Psoas muscle (tissue), 7 donors: ENCODE measurements at regions not wholly inside any gene's neighbourhood (a gene's known extent, or its start where the extent isn't known, plus 50 kb on each side); places are given as distances from the start of the nearest gene placed in this dataset.

Experiments
- ATAC-seq, 4 donors: fragments of 200-7000 bp; cut with Tn5 transposase; one replicate each; pipeline ENCODE4 v1.9.1; 2020; ENCODE audit warnings: moderate library complexity in 3 of 4, mild to moderate bottlenecking in 2 of 4
- DNase-seq, 2 donors: peaks; one replicate each; pipeline ENCODE4 v3.0.0-alpha.2; 2020
- H3K27ac ChIP-seq: fragments of 200-600 bp; one replicate; pipeline ENCODE4 v1.8.0; 2022
- H3K27me3 ChIP-seq, 3 donors: fragments of 200-600 bp in 1 of 3; one replicate each; pipeline versions ENCODE4 v1.6.1 to v1.8.0; 2013 to 2022; ENCODE audit warnings: low read length in 2 of 3, mild to moderate bottlenecking in 2 of 3, moderate library complexity in 1 of 3; ENCODE audit not compliant: insufficient read depth in 3 of 3
- H3K36me3 ChIP-seq, 2 donors: fragments of 200-600 bp in 1 of 2; one replicate each; pipeline versions ENCODE4 v1.6.1 to v1.8.0; 2013 to 2022; ENCODE audit warnings: low read depth in 1 of 2, mild to moderate bottlenecking in 1 of 2, moderate library complexity in 1 of 2; ENCODE audit not compliant: insufficient read depth in 1 of 2
- H3K4me1 ChIP-seq: fragments of 200-600 bp; one replicate; pipeline ENCODE4 v1.8.0; 2022
- H3K4me3 ChIP-seq: fragments of 200-600 bp; one replicate; pipeline ENCODE4 v1.8.0; 2022; ENCODE audit warnings: mild to moderate bottlenecking
- H3K9me3 ChIP-seq: fragments of 200-600 bp; one replicate; pipeline ENCODE4 v1.8.0; 2022
- WGBS, 3 donors: extraction: QIAGEN DNeasy Blood & Tissue Kit; methylation state at CpG; one replicate each; pipeline versions ENCODE4 v1.1.6 to v1.1.7; 2013; 5-methylcytosine and 5-hydroxymethylcytosine counted together
- intact Hi-C, 2 donors: fragments of 100-400 bp; cut with DNase I; formaldehyde crosslinking; loops; one replicate each; pipeline versions ENCODE4 v1.11.0 to v1.14.2; 2022
- TF ChIP-seq, protein P1 (sequence below): fragments of 200-600 bp; IDR thresholded peaks from one replicate; pipeline ENCODE4 v1.8.0; 2022; ENCODE audit warnings: antibody characterized with exemption
- donor health status: healthy with polysubstance abuse.
- donor health status: DM: no; HTN: no; CAD: no; lungs with moderate emphysema.
- donor health status: Bipolar disorder and iron deficiency.
- donor health status: healthy.
- donor health status: DM: yes; HTN: yes; CAD: no.
- donor health status: DM: no; HTN: no; CAD: no.
- donor health status: DM: yes; HTN: yes; CAD: no.

DNA sequence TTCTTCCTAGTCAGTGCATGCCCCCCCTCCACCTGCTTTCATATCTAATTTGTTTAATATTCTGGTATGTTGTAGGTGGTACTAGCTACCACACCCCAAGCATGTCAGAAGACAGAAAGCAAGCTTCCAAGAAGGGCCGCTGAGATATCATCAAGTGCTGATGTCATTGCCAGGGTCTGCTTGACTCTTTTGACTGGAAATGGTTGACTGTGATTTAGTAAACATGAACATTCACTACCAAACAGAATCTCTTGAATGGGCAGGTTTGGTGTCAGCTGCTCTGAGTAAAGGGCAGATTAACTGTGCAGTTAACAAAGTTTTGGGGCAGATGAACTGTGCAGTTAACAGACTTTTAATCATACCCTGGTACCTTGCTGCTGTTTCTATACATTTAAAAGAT lies 244.2 kb upstream of the SATB1 start:
- WGBS, 3 donors, result 79 to 85% (median 85%) methylated on average over 1 of the region's 1 CpG
- DNase-seq (no peak), ATAC-seq (no peak)
- H3K27me3 ChIP-seq, result no peaks in the 10 kb centered on the region
- intact Hi-C loops, result no loop called here
- H3K36me3 ChIP-seq, result no peaks in the 10 kb centered on the region
- H3K27ac ChIP-seq, result no peak overlapping the region
- TF ChIP-seq, protein P1, sequence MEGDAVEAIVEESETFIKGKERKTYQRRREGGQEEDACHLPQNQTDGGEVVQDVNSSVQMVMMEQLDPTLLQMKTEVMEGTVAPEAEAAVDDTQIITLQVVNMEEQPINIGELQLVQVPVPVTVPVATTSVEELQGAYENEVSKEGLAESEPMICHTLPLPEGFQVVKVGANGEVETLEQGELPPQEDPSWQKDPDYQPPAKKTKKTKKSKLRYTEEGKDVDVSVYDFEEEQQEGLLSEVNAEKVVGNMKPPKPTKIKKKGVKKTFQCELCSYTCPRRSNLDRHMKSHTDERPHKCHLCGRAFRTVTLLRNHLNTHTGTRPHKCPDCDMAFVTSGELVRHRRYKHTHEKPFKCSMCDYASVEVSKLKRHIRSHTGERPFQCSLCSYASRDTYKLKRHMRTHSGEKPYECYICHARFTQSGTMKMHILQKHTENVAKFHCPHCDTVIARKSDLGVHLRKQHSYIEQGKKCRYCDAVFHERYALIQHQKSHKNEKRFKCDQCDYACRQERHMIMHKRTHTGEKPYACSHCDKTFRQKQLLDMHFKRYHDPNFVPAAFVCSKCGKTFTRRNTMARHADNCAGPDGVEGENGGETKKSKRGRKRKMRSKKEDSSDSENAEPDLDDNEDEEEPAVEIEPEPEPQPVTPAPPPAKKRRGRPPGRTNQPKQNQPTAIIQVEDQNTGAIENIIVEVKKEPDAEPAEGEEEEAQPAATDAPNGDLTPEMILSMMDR, result no peak
- H3K9me3 ChIP-seq, result no peaks in the 10 kb centered on the region
- no peaks in the 10 kb centered on the region for H3K4me1 ChIP-seq
- no peak overlapping the region for H3K4me3 ChIP-seq

- no peak overlapping the region for H3K27ac ChIP-seq
- H3K9me3 ChIP-seq, result no peaks in the 10 kb centered on the region
- H3K27me3 ChIP-seq, result no peaks in the 10 kb centered on the region
- TF ChIP-seq, protein P1, result no peak
- no peaks in the 10 kb centered on the region for H3K4me1 ChIP-seq
- H3K36me3 ChIP-seq, result no peaks in the 10 kb centered on the region
- DNase-seq, result no peak
- no peak for ATAC-seq
- H3K4me3 ChIP-seq, result no peak overlapping the region
- intact Hi-C loops, result no loop called here
- WGBS, 3 donors, result 44 to 52% (median 45%) methylated on average over 4 of the region's 4 CpGs
Measured at GRCh38 chr3:18667552-18667951, 242.4 kb upstream of the SATB1 start.

GRCh38 chr3:18666655-18667054 lies 241.5 kb upstream of the SATB1 start:
- Histone ChIP-seq H3K4me3 (no peak overlapping the region), H3K27ac (no peak overlapping the region), H3K9me3 (no peaks in the 10 kb centered on the region), H3K27me3 (no peaks in the 10 kb centered on the region), H3K36me3 (no peaks in the 10 kb centered on the region), H3K4me1 (no peaks in the 10 kb centered on the region)
- no peak for ATAC-seq
- TF ChIP-seq, protein P1, result no peak
- 63 to 76% (median 64%) methylated on average over 2 of the region's 2 CpGs for WGBS, 3 donors
- DNase-seq, result no peak
- intact Hi-C loops, result no loop called here

- H3K9me3 ChIP-seq, result no peaks in the 10 kb centered on the region
- no peak overlapping the region for H3K27ac ChIP-seq
- H3K36me3 ChIP-seq, result no peaks in the 10 kb centered on the region
- no peaks in the 10 kb centered on the region for H3K27me3 ChIP-seq
- H3K4me1 ChIP-seq, result no peaks in the 10 kb centered on the region
- ATAC-seq, result no peak
- no peak for DNase-seq
- H3K4me3 ChIP-seq, result no peak overlapping the region
- intact Hi-C loops, result no loop called here
- TF ChIP-seq, protein P1, result no peak
Measured at GRCh38 chr3:18660059-18660458, 234.9 kb upstream of the SATB1 start.
